IMR-90 (cell line): ENCODE measurements at regions not wholly inside any gene's neighbourhood (a gene's known extent, or its start where the extent isn't known, plus 50 kb on each side); places are given as distances from the start of the nearest gene placed in this dataset.

Experiments
- ATAC-seq: fragments of 200-7000 bp; cut with Tn5 transposase; 2 replicates; pipeline ENCODE4 v1.9.1; 2020; ENCODE audit warnings: low read depth, mild to moderate bottlenecking, moderate library complexity
- BruUV-seq: library from RNA; stranded (reverse); fragments of 400-500 nt; replicated peaks from 2 replicates; lab custom pipeline; 2021; lab: Mats Ljungman, UMichigan
- CTCF ChIA-PET: fragments of 300-600 bp; formaldehyde crosslinking; extraction: SDS; loops from one replicate; lab custom pipeline; 2021; ENCODE audit warnings: antibody characterized with exemption; lab: Yijun Ruan, JAX
- POLR2A ChIA-PET: fragments of 300-600 bp; sonication (Branson Sonifier 250); formaldehyde crosslinking; loops from one replicate; lab custom pipeline; 2022; ENCODE audit warnings: antibody characterized with exemption; ENCODE audit not compliant: unreplicated experiment; lab: Charles Lee
- DNase-seq: peaks from one replicate; pipeline ENCODE4 v3.0.0; 2013
- H2AFZ ChIP-seq: replicated peaks from 2 replicates; pipeline ENCODE3; 2013; ENCODE audit warnings: low read length, mild to moderate bottlenecking; ENCODE audit not compliant: poor library complexity
- H2AK5ac ChIP-seq: 2 replicates; pipeline ENCODE4 v1.6.1; 2013; ENCODE audit warnings: low read depth, low read length, inconsistent platforms
- H2AK9ac ChIP-seq: replicated peaks from 2 replicates; pipeline ENCODE3; 2013; ENCODE audit warnings: mild to moderate bottlenecking, low read depth, low read length, moderate library complexity; ENCODE audit not compliant: poor library complexity
- H2BK120ac ChIP-seq: 2 replicates; pipeline ENCODE4 v1.6.1; 2013; ENCODE audit warnings: low read depth, low read length, inconsistent platforms
- H2BK15ac ChIP-seq: 3 replicates; pipeline ENCODE4 v1.6.1; 2013; ENCODE audit warnings: low read depth, low read length, inconsistent platforms
- H2BK20ac ChIP-seq: 2 replicates; pipeline ENCODE4 v1.6.1; 2013; ENCODE audit warnings: low read depth, mild to moderate bottlenecking, inconsistent platforms, low read length, moderate library complexity
- H2BK5ac ChIP-seq: 2 replicates; pipeline ENCODE4 v1.6.1; 2013; ENCODE audit warnings: mild to moderate bottlenecking, low read depth, low read length, inconsistent platforms; ENCODE audit not compliant: poor library complexity, severe bottlenecking
- H3K14ac ChIP-seq: replicated peaks from 2 replicates; pipeline ENCODE4 v1.6.1; 2013; ENCODE audit warnings: low read depth, low read length, inconsistent platforms
- H3K18ac ChIP-seq: 2 replicates; pipeline ENCODE4 v1.6.1; 2013; ENCODE audit warnings: low read depth, low read length, control low read depth
- H3K23ac ChIP-seq: 2 replicates; pipeline ENCODE4 v1.6.1; 2013; ENCODE audit warnings: low read depth, low read length, inconsistent platforms
- H3K27ac ChIP-seq: 2 replicates; pipeline ENCODE4 v1.5.1; 2013; ENCODE audit warnings: mild to moderate bottlenecking, control low read depth, low read length; ENCODE audit not compliant: insufficient read depth
- H3K27me3 ChIP-seq: 2 replicates; pipeline ENCODE4 v1.6.1; 2013; ENCODE audit warnings: low read length; ENCODE audit not compliant: control insufficient read depth, insufficient read depth
- H3K36me3 ChIP-seq: 2 replicates; pipeline ENCODE4 v1.6.1; 2013; ENCODE audit warnings: low read length, mixed read lengths; ENCODE audit not compliant: control insufficient read depth, insufficient read depth
- H3K4ac ChIP-seq: 2 replicates; pipeline ENCODE4 v1.6.1; 2013; ENCODE audit warnings: low read depth, low read length, inconsistent platforms
- H3K4me1 ChIP-seq: 2 replicates; pipeline ENCODE4 v1.6.1; 2013; ENCODE audit warnings: low read length, mixed read lengths; ENCODE audit not compliant: control insufficient read depth, insufficient read depth
- H3K4me2 ChIP-seq: 2 replicates; pipeline ENCODE4 v1.6.1; 2013; ENCODE audit warnings: low read depth, mild to moderate bottlenecking, control low read depth, low read length, moderate library complexity
- H3K4me3 ChIP-seq: 2 replicates; pipeline ENCODE4 v1.5.1; 2013; ENCODE audit warnings: low read depth, mild to moderate bottlenecking, control low read depth, low read length, moderate library complexity; ENCODE audit not compliant: insufficient read depth
- H3K56ac ChIP-seq: 2 replicates; pipeline ENCODE4 v1.6.1; 2013; ENCODE audit warnings: low read length, inconsistent platforms; ENCODE audit not compliant: insufficient read depth; ENCODE audit errors: extremely low read depth
- H3K79me1 ChIP-seq, 2 experiments: 2 replicates each; pipeline ENCODE4 v1.6.1; 2013; ENCODE audit warnings: low read length in 2 of 2, inconsistent platforms in 1 of 2, low read depth in 1 of 2
- H3K9ac ChIP-seq: 2 replicates; pipeline ENCODE4 v1.6.1; 2013; ENCODE audit warnings: low read depth, low read length, control low read depth
- H3K9me1 ChIP-seq: 2 replicates; pipeline ENCODE4 v1.6.1; 2013; ENCODE audit warnings: low read length, inconsistent platforms; ENCODE audit not compliant: insufficient read depth
- H3K9me3 ChIP-seq: 2 replicates; pipeline ENCODE4 v1.6.1; 2013; ENCODE audit warnings: low read length; ENCODE audit not compliant: control insufficient read depth, insufficient read depth
- H4K20me1 ChIP-seq: 2 replicates; pipeline ENCODE4 v1.6.1; 2013; ENCODE audit warnings: low read length, inconsistent platforms; ENCODE audit not compliant: insufficient read depth
- H4K5ac ChIP-seq: 2 replicates; pipeline ENCODE4 v1.6.1; 2013; ENCODE audit warnings: mild to moderate bottlenecking, low read depth, low read length, control low read depth
- H4K8ac ChIP-seq, 2 experiments: 2 replicates each; pipeline ENCODE4 v1.6.1; 2013; ENCODE audit warnings: low read depth in 2 of 2, low read length in 2 of 2, control low read depth in 1 of 2, inconsistent platforms in 1 of 2
- H4K91ac ChIP-seq: 2 replicates; pipeline ENCODE4 v1.6.1; 2013; ENCODE audit warnings: low read depth, low read length, inconsistent platforms; ENCODE audit not compliant: insufficient read depth
- MAFK ChIP-seq: IDR thresholded peaks from 2 replicates; pipeline ENCODE4 v1.6.1; 2012; ENCODE audit warnings: low read depth, low read length, improper control_type of control experiment
- SMC3 ChIP-seq: fragments of 150-350 bp; IDR thresholded peaks from 2 replicates; pipeline ENCODE4 v1.6.1; 2016; ENCODE audit warnings: low read depth, mild to moderate bottlenecking, antibody characterized with exemption, low read length, moderate library complexity
- WGBS, 2 experiments: methylation state at CpG; one replicate each; pipeline versions ENCODE4 v1.1.5 to v1.1.7; 2013; ENCODE audit warnings: missing lambda C conversion rate in 2 of 2; ENCODE audit not compliant: insufficient read length in 1 of 2; ENCODE audit errors: extremely low coverage in 2 of 2; 5-methylcytosine and 5-hydroxymethylcytosine counted together
- dilution Hi-C: fragments of 300-500 bp; cut with HindIII; formaldehyde crosslinking; loops from one replicate; pipeline ENCODE4 v1.14.3; 2018; ENCODE audit warnings: low sequenced_read_pairs; ENCODE audit not compliant: unreplicated experiment
- in situ Hi-C: fragments of 300-500 bp; cut with MboI; formaldehyde crosslinking; loops from 3 replicates; pipeline ENCODE4 v1.14.3; 2019; ENCODE audit warnings: low sequenced_read_pairs, inconsistent platforms, mixed read lengths
- intact Hi-C: fragments of 100-400 bp; cut with micrococcal nuclease; formaldehyde crosslinking; loops from 2 replicates; pipeline ENCODE4 v1.10.0; 2022
- TF ChIP-seq, protein P1 (sequence below): conservative IDR thresholded peaks from 2 replicates; pipeline ENCODE4 v1.5.1; 2012; ENCODE audit warnings: mild to moderate bottlenecking, low read depth, low read length, improper control_type of control experiment
- TF ChIP-seq, protein P2 (sequence below): fragments of 150-350 bp; IDR thresholded peaks from 2 replicates; pipeline ENCODE4 v1.6.1; 2016; ENCODE audit warnings: low read depth, mild to moderate bottlenecking, low read length, moderate library complexity, borderline replicate concordance

DNA sequence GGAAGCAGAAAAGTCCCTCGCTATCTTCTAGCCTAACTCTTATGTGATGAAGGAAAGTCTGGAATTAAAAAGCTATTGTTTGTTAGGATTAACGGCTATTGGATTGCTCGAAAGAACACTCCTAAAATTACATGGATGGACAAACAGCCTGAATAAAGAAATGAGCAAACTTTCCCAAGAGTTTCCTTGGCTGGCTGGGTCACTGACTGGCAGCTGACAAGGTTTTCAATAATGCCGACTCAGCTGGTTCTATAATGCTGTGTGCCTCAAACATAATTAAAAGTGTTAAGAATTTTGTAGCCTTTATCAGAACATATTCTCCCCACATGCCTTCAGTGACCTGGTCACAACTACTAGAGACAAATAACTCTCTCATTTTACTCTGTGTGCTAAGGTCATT is 142.9 kb upstream of the ADAMTS9 start:
- Histone ChIP-seq H3K79me1 (no peaks in the 10 kb centered on the region), H3K4ac (no peak overlapping the region), H3K4me1 (no peaks in the 10 kb centered on the region; the same call in 1 of the 2 replicates), H2BK120ac (no peak overlapping the region), H2BK5ac (no peak overlapping the region), H3K27ac (no peak overlapping the region), H4K8ac (no peak overlapping the region), H2BK20ac (no peak overlapping the region), H3K14ac (no peak overlapping the region), H4K91ac (no peak overlapping the region), H3K9ac (no peak overlapping the region), H3K56ac (no peak overlapping the region), H3K18ac (no peak overlapping the region), H4K5ac (no peak overlapping the region), H2AK5ac (no peak overlapping the region), H2AFZ (no peak overlapping the region), H2AK9ac (no peak overlapping the region), H3K36me3 (no peaks in the 10 kb centered on the region), H3K27me3 (no peaks in the 10 kb centered on the region), H3K4me2 (no peak overlapping the region), H3K9me3 (no peaks in the 10 kb centered on the region), H2BK15ac (no peak overlapping the region), H3K4me3 (no peak overlapping the region), H3K23ac (no peak overlapping the region), H4K20me1 (no peaks in the 10 kb centered on the region), H3K9me1 (no peaks in the 10 kb centered on the region)
- intact Hi-C loops = no loop called here
- no peak for ATAC-seq
- peak; percentile 98 for TF ChIP-seq MAFK
- TF ChIP-seq, protein P1, sequence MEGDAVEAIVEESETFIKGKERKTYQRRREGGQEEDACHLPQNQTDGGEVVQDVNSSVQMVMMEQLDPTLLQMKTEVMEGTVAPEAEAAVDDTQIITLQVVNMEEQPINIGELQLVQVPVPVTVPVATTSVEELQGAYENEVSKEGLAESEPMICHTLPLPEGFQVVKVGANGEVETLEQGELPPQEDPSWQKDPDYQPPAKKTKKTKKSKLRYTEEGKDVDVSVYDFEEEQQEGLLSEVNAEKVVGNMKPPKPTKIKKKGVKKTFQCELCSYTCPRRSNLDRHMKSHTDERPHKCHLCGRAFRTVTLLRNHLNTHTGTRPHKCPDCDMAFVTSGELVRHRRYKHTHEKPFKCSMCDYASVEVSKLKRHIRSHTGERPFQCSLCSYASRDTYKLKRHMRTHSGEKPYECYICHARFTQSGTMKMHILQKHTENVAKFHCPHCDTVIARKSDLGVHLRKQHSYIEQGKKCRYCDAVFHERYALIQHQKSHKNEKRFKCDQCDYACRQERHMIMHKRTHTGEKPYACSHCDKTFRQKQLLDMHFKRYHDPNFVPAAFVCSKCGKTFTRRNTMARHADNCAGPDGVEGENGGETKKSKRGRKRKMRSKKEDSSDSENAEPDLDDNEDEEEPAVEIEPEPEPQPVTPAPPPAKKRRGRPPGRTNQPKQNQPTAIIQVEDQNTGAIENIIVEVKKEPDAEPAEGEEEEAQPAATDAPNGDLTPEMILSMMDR = no peak
- TF ChIP-seq SMC3 = no peak
- TF ChIP-seq, protein P2, sequence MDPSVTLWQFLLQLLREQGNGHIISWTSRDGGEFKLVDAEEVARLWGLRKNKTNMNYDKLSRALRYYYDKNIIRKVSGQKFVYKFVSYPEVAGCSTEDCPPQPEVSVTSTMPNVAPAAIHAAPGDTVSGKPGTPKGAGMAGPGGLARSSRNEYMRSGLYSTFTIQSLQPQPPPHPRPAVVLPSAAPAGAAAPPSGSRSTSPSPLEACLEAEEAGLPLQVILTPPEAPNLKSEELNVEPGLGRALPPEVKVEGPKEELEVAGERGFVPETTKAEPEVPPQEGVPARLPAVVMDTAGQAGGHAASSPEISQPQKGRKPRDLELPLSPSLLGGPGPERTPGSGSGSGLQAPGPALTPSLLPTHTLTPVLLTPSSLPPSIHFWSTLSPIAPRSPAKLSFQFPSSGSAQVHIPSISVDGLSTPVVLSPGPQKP = no peak
- WGBS, 2 experiments = no CpG with 5 or more reads among the region's 4 CpGs
- BruUV-seq = no TSS peak
- in situ Hi-C loops = no loop called here
- POLR2A ChIA-PET = no interaction called here
- dilution Hi-C loops = no loop called here
- CTCF ChIA-PET = no interaction called here
- DNase-seq = no peak
